Non-pigmented ciliary epithelial cell (primary cell): ENCODE measurements at regions not wholly inside any gene's neighbourhood (a gene's known extent, or its start where the extent isn't known, plus 50 kb on each side); places are given as distances from the start of the nearest gene placed in this dataset.
A peak's percentile ranks its signal among the peaks of the same experiment; 100 is the strongest.
"Not testable (repeated sequence)": the region's sequence is repeated elsewhere in the genome, so short reads cannot be mapped to it uniquely, and the experiment has no call there.

Source experiments
- DNase-seq: peaks from one replicate; pipeline ENCODE4 v3.0.0-alpha.2; 2010; ENCODE audit warnings: low read depth

DNA sequence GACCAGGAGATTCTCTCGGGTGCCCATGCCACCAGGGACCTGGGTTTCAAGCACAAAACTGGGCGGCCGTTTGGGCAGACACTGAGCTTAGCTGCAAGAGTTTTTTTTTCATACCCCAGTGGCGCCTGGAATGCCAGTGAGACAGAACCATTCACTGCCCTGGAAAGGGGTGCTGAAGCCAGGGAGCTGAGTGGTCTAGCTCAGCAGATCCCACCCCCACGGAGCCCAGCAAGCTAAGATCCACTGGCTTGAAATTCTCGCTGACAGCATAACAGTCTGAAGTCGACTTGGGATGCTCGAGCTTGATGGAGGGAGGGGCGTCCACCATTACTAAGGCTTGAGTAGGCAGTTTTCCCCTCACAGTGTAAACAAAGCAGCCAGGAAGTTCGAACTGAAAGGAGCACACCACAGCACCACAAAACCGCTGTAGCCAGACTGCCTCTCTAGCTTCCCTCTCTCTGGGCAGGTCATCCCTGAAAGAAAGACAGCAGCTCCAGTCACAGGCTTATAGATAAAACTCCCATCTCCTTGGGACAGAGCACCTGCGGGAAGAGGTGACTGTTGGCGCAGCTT is 157.7 kb downstream of the GIPC2 start:
- not testable (repeated sequence) for DNase-seq

DNA sequence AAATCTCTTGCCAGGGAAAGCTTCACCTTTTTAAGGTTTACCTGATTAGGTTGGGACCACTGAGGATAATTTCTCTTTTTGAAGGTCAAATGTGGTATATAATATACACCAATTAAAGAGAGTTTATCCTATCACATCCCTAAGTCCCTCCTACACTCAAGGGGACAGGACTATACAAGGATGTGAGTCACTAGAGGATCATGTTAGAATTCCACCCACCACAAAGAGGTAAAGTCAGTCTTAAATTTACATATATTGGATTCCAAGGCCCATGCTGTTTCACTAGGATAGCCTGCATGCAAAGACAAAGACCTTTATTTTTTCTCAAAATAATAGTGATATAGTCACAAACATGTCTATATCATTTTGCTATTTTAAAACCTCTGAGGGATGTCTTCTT is 164.4 kb downstream of the GIPC2 start:
- DNase-seq: peak; percentile 37

DNA sequence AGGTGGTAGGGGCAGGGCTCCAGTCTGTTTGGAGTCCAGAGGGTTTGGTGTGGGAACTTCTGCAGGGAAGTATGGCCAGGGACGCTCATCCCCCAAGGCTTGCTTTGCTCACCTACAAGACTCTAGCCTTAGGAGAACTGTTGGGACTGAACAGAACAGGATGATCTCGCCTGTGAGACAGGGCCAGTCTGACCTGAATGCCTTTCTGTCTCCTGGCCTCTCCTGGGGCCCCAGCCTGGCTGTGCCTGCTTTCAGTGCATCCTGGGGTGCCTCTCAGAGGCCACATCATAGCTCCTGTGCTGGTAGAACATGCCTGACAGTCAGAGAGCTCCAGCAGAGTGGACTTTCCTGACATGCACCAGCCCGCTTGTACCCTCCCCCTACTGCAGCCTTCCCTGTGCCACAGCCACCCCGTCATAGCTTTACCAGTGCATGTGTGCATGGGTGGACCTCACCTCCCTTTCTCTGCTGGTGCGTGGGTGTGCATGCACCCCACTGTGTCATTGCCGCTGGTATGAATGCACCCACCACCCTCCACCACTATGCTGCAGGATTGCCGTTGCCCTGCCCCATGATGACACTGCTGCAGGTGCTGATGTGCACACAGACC is 165.8 kb downstream of the GIPC2 start:
- DNase-seq: no peak

DNA sequence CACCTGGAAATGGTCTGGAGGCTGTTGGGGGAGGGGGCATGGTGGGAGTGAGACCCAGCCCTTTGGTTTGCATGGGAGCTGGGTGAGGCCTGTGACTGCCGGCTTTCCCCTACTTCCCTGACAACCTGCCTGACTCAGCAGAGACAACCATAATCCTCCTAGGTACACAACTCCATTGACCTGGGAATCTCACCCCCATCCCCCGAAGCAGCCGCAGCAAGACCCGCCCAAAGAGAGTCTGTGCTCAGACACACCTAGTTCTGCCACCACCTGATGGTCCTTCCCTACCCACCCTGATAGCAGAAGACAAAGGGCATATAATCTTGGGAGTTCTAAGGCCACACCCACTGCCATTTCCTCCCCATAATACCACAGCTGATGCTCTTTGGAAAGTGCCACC is 168.6 kb downstream of the GIPC2 start:
- DNase-seq: no peak

DNA sequence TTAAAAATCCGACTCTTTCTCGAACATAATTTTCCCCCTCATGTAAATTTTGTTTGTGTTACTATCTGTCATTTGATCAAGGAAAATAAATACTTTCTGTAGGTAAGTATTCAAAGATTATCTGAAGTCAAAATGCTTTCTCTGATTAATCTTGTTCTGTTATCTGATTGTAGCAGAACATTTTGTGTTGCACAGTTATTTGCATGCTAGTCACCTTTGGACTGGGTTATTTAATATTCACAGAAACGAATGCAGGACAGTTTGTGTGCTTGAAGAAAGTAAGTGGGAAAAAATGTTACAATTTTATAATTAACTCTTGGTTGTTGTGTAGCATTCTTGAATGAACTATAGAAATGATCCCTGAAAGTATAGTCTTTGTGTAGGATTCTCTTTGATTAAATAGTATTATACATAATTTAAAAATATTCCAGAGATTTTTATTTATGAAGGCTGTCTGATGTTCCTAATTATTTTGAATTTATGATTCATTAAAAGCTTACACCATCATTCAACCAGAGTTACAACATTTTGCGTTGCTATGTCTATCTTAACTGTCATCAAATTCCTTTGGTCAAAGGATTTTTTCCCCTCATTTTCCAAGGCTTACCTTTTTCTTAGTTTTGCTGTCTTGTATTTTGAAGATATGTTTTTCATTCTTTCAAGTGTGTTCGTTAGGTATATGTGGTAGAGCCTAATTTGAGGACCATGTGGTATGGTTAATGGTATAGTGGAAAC is 176.6 kb downstream of the GIPC2 start:
- DNase-seq: no peak

DNA sequence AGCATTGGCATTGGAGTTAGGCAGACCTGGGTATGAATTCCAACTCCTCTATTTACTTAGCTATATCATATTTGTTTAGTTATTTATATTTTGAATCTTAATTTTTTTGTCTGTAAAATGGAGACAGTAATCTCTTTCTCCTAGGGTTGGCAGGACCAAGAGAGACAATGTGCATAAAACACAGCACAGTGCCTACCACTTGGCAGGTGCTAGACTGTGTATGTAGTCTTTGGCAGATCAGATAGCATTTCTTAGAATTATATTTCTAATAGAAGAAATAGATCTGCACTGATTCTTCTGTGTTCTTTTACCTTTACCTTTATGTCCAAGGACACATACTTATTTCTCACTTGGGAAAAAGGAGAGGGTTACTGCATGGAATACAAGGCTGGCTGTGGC is 177.2 kb downstream of the GIPC2 start:
- DNase-seq: no peak

DNA sequence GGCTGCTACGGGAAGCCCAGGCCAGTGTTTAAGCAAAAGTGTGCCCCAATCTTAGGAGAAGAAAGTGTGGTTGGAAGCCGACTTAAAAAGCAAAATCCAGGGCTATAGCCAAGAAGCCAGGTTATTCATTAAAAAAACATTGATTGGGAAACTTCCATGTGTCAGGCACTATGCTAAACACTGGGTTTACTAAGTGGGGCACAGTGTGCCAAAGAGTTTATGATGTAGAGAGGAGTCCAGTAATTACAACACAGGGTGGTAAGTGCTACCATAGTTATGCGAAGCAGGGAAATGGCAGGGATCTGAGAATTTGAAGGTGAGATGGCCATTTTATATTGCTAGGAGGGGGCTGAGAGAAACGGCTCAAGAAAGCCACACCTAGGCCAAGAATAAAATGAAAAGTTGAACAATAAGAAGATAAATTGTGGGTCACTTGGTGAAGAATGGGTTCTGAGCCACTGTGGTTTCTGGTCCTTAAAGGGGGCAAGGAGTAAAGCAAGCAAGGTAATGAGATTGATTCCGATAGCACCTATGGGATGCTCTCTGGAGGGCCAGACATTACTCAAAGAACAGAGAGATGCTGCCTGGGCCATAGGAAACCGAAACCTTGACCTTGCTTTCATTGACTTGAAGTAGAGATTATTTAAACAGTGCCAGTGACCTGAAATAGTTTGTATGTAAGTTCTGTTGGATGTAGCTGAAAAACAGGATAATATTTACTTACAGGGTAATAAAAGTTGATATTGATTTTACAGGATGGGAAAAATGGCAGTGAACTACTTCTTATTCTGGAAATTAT is 177.8 kb downstream of the GIPC2 start:
- no peak for DNase-seq

DNA sequence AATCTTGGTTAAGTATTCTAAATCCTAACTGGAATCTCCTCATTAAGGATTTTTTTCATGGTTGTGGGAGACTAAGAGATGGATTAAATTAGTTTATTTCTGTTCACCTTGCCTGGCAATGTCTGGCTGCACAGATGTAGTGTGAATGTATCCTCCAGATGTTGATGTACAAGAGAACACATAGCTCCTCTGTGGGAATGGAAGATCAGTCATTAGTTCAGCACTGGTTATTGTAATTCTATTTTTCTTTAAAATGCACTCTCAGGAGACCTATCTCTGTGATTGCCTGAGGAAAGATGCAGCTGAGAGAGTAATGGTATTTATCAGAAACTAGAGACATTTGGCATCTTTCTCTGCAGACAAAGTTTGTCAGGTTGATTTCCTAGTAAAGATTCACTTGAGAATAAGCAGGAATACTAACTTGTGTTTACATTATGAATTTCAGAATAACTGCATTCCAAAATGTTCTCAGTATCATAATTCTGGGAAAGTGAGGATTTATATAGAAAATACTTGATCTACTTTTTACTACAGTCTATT is 178.6 kb downstream of the GIPC2 start:
- DNase-seq: no peak

DNA sequence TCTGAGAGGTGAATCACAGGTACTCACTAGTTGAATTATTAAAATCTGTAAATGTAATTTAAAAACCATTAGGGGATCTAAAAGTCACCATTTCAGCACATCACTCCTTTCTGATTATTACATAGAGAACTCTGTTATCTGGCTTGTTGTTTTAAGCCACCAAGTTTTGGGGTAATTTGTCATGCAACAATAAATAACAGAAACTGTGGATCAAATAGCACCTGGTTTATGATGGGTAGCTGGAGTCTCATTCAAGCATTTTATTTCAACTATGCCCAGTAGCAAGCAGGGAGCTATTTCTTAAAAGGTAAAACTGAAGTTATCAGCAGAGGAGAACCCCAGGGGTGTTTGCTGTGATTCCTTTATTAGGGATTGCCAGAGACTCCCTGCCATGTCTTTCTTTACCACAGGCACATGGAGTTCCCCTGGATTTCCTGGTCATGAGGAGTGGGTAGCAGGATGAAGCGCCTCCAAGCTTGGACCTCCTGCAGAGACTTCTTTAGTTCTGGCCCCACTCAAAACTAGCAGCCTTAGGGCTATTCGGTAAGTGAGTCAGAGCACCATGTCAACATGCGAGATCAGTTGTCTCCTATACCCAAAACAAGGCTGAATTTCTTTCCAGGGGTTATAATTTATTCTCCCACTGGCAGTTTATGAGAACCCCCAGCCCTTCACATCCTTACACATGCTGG is 179.2 kb downstream of the GIPC2 start:
- DNase-seq: no peak

DNA sequence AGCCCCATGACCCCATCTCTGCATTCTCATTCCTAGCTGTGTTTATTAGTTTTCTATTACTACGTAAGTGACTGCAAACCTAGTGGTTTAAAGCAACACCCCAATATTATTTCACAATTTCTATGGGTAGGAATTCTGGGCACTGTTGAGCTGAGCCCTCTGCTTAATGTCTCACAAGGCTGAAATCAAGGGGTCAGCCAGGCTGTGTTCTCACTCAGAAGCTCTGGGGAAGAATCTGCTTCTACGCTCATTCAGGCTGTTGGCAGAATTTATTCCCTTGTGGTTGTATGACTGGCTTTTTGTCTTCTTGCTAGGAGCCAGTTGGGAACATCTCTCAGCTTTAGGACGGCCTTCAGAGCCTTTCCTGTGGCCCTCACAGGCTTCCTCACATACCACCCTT is 181.0 kb downstream of the GIPC2 start:
- no peak for DNase-seq

DNA sequence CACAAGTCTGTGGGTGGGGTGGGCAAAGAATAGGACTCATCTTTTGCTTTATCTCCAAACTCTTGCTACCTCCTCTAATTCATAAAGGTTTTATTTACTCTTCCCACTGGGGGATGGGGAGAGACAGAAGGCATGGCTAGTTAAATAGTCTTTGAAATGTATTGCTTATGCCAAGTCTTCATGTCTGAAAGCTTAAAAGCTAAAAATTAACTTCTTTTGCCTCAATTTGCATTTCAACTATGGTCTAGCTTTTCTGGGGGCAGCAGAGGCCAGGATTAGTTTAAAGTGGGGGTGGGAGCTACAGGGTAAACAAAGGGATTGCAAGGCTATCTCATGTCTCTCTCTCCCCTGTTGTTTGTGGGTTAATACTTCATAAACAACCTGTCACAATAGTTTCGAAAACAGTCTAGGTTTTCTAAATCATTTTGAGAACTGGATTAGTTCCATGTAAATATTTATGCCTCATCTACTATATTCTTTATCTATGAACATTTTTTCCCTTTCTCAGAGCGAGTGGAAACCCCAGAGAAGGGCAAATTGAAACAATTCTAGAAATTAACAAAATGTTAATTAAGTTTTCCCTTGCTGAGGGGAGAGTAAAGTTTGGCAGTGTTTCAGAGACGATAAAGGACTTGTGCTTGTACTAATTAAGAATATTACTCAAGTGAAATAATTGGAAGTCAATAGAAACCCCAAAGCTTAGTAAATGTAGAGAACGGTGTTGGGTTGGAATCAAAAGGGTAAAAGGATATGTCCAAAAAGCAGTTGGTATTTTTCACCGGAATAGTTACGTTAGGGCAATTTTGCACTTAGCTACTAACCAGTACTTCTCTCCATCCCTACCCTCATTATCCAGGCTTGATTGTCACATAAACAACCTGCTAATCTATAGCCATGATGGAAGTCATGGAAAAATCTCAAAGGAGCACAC is 182.2 kb downstream of the GIPC2 start:
- no peak for DNase-seq

DNA sequence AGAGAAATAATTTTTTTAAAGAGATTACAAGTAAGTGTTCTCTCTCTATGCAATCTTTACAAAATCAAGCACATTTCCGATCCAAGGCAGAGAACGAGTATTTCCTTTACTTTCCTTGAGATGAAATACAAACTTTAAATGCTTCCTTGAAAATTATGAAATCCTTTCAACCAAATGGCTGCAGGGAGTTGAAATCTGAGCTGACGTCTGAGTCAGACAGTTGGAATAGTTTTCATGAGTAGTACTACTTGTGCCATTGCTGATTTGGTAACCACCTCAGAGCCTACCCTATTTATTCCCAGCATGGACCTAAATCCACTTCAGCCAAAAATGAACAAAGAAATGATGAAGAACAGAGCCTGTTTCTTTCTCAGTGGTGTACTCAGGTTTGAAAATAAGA is 183.6 kb downstream of the GIPC2 start:
- peak; percentile 67 for DNase-seq

DNA sequence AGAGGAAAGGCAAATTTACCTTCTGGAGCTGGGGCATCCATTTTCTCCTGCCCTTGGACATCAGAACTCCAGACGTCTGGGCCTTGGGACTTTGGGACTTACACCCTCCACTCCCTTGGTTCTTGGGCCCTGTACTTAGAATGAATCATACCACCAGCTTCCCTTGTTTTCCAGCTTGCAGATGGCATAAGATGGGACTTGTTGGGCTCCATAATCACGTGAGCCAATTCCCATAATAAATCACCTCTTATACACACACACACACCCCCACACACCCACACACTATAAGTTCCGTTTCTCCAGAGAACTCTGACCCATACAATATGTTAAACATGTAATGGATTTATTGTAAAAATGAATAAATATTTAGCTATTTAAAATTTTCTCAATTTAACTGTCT is 185.7 kb downstream of the GIPC2 start:
- no peak for DNase-seq

DNA sequence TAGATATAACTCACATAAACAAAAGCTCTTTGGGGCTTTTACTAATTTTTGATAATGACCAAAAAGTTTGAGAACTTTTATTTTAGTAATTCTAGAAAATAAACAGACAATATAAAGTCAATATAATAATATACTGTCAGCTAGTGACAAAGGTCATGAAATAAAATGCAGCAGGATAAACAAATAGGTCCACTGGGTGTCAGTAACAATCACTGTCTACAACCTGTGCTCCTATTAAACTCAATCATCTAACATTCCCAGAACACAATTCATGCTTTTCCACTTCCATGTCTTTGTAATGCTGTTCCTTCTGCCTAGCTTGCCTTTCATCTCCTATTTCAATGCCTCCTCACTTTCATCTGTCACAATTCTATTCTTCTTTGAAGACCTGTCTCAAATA is 186.1 kb downstream of the GIPC2 start:
- DNase-seq: no peak

DNA sequence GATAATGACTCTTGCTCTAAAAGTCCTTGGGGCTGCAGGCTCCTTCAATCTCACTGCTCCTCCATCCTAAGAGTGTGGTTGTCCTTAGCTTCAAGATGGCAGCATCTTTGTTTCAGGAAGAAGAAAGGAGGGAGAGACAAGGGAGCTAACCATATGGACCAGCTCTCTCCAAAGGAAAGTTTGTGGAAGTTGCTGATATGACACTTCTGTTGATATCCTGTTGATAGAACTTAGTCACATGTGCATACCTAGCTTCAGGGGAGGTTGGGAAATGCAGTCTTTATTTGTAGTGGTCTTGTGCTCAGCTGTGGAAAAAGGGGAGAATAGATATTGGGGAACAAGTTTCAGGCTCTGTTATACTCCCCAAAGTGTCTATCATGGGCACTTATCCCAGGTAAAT is 186.9 kb downstream of the GIPC2 start:
- no peak for DNase-seq

DNA sequence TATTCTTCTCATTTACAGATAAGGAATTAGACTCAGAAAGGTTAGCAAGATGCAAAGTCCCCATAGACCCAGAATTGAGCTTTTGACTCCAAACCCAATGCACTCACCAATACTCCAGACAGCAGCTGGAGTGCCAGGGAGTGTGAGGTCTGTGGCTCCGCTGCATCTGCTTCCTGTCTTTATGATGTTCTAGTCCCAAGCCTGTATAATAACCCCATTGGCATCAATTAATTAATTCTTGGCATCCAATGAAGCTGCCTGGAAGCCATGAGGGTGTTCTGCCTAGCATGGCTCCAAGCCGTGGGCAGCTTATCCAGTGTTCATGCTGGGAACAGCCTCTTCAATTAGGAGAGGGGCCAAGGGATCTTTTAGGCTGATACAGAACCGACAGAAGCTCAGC is 188.7 kb downstream of the GIPC2 start:
- no peak for DNase-seq

DNA sequence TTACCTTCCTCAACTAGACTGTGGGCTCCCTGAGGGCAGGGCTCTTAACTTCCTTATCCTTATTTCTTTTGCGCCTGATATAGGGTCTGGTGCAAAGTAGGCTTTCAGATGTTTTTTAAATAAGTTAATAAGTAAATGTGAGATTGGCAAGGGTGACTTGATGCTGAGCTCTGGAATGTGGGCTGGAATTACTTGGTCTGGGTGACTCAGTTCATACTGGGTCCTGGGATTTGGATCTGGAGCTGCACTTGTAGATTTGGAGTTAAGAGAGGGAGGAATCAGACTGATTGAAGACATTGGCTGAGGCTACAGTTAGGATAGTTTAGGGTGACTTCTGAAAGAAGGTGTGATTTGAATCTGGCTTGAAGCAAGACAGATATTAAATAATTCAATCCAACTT is 190.9 kb downstream of the GIPC2 start:
- no peak for DNase-seq

DNA sequence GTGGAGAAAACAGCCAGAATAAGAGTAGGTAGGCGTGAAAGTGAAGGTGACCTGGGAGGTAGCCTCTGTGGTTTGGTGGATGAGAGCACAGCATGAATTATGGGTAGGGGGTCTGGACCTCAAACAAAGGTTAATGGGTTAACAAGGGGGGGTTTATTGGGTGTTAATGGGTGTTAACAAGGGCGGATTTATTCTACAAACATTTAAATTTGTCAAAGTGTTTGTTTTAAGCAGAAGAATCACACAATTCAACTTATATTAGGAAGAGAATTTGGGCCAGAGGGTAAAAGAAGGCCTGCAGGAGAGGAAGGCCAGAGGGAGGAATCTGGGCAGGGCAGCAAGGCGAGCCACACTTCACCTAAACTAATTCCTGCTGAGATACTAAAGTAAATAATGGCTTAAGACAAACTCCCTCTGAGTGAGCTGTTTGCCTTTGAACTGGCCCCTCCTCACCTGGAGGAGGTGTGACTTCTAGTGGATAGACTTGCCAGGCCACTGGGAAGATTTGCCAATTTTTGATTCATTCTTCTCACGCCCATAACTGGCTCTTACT is 191.7 kb downstream of the GIPC2 start:
- DNase-seq: no peak

DNA sequence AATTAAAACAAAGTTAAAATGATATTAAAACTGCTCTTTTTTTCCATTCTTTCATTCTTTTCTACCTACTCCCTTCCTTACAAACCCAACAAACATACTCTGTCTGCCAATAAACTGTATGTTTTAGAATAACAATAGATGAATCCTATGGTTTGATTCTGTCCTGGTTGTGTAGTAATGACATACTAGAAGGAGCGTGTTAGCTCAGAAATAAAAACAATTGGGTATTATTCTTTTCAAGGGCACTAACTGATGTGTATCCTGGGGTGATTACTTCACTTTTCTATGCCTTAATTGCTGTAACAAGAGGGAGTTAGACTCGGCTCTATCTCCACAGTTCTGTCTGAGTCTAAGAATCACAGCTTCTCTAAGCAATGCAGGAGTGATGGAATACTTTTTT is 194.4 kb downstream of the GIPC2 start:
- no peak for DNase-seq

DNA sequence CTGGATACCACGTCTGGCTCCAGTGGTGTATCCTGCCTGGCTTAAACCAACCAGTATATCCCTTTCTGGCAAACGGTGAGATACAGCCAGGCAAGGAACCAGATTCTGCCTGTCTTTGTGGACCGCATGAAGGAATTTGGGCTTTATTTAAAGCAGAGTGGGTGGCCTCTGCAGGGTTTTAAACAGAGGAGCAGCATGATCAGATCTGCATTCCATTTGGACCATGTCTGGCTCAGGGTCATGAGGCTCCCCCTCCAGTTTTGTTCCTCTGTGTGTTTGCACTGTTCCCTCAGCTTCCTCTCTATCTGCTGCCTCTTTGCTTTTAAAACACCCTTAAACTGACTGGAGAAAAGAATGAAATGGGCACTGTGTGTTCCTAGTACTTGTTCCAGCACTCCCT is 195.0 kb downstream of the GIPC2 start:
- no peak for DNase-seq

DNA sequence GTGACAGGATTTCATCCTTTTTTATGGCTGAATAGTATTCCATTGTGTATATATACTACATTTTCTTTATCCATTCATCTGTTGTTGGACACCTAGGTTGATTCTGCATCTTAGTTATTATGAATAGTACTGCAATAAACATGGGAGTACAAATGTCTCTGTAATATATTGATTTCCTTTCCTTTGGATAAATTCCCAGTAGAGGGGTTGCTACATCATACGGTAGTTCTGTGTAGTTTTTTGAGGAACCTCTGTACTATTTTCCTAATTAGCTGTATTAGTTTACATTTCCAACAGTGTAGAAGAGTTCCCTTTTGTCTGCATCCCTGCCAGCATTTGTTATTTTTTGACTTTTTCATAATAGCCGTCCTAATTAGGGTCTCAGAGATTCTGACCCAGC is 201.3 kb downstream of the GIPC2 start:
- no peak for DNase-seq
